OCI-LY7 (cell line): ENCODE measurements at regions not wholly inside any gene's neighbourhood (a gene's known extent, or its start where the extent isn't known, plus 50 kb on each side); places are given as distances from the start of the nearest gene placed in this dataset.

Experiments
- EZH2phosphoT487 ChIP-seq: fragments of 200-600 bp; sonication (generic); IDR thresholded peaks from 2 replicates; pipeline ENCODE4 v1.6.1; 2018; ENCODE audit warnings: low read depth, borderline replicate concordance, mild to moderate bottlenecking, mixed run types, antibody characterized with exemption, low read length, moderate library complexity, mixed read lengths
- TF ChIP-seq, protein P1 (sequence below): fragments of 200-600 bp; sonication (generic); conservative IDR thresholded peaks from 2 replicates; pipeline ENCODE4 v1.5.1; 2014; ENCODE audit warnings: mild to moderate bottlenecking, antibody characterized with exemption, low read length, moderate library complexity, mixed read lengths

DNA sequence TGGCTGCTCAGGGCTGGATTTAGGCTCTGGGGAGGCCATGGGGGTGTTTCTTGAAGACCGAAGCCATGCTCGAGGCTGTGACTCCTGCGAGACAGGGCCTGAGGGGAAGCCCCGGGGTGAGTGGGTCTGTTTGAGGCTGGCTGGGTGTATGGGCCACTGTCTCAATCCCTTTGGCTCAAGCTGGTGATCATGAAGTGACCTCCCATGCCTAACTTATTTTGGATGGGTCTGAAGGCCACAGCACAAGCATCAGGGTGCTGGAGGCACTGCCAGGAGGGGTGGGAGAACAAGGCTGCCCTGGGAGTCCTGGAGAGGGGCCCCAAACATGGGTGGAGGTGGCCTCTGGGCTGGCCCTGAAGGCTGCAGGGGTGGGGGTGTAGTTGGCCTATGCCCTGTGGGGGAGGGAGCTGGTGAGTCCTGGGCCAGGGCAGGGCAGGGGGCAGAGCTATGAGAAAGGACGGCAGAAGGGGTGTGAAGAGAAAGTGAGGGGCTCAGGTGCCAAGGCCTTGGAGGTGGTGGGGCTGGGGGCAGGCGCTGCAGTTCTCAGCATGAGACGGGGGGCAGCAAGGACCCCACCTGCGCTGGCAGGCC lies 100.9 kb downstream of the KIF26A start:
- TF ChIP-seq, protein P1, sequence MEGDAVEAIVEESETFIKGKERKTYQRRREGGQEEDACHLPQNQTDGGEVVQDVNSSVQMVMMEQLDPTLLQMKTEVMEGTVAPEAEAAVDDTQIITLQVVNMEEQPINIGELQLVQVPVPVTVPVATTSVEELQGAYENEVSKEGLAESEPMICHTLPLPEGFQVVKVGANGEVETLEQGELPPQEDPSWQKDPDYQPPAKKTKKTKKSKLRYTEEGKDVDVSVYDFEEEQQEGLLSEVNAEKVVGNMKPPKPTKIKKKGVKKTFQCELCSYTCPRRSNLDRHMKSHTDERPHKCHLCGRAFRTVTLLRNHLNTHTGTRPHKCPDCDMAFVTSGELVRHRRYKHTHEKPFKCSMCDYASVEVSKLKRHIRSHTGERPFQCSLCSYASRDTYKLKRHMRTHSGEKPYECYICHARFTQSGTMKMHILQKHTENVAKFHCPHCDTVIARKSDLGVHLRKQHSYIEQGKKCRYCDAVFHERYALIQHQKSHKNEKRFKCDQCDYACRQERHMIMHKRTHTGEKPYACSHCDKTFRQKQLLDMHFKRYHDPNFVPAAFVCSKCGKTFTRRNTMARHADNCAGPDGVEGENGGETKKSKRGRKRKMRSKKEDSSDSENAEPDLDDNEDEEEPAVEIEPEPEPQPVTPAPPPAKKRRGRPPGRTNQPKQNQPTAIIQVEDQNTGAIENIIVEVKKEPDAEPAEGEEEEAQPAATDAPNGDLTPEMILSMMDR: no peak
- no peak for TF ChIP-seq EZH2phosphoT487
